ENCODE measurements at regions not wholly inside any gene's neighbourhood (a gene's known extent, or its start where the extent isn't known, plus 50 kb on each side); places are given as distances from the start of the nearest gene placed in this dataset.

DNA sequence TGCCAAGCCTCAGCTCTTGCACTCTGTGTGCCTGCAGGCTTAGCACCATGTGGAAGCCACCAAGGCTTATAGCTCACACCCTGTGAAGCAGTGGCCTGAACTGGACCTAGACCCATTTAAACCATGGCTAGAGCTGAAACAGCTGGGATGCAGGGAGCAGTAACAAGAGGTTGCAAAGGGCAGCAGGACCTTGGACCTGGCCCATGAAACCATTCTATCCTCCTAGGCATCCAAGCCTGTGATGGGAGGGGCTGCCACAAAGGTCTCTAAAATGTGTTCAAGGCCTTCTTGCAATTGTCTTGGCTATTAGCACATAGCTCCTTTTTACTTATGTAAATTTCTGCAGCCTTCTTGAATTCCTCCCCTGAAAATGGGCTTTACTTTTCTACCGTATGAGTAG lies 57.9 kb upstream of the NPAP1 start:
- TF ChIP-seq, protein P1, sequence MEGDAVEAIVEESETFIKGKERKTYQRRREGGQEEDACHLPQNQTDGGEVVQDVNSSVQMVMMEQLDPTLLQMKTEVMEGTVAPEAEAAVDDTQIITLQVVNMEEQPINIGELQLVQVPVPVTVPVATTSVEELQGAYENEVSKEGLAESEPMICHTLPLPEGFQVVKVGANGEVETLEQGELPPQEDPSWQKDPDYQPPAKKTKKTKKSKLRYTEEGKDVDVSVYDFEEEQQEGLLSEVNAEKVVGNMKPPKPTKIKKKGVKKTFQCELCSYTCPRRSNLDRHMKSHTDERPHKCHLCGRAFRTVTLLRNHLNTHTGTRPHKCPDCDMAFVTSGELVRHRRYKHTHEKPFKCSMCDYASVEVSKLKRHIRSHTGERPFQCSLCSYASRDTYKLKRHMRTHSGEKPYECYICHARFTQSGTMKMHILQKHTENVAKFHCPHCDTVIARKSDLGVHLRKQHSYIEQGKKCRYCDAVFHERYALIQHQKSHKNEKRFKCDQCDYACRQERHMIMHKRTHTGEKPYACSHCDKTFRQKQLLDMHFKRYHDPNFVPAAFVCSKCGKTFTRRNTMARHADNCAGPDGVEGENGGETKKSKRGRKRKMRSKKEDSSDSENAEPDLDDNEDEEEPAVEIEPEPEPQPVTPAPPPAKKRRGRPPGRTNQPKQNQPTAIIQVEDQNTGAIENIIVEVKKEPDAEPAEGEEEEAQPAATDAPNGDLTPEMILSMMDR (IDR thresholded peaks at IDR 0.05; ENCODE audit: poor library complexity, severe bottlenecking): no peak
- no peak for TF ChIP-seq REST (IDR thresholded peaks at IDR 0.05; ENCODE audit: borderline replicate concordance)
- TF ChIP-seq TAF1 (IDR thresholded peaks at IDR 0.05; ENCODE audit: low read depth): no peak
- no peak for TF ChIP-seq POLR2AphosphoS5 (IDR thresholded peaks at IDR 0.05)
- TF ChIP-seq EZH2 (IDR thresholded peaks at IDR 0.05; ENCODE audit: borderline replicate concordance, insufficient read depth, low read length, poor library complexity, severe bottlenecking): no peak
- no peak for TF ChIP-seq RAD21 (conservative IDR thresholded peaks at IDR 0.05)
- no peak for TF ChIP-seq EP300 (conservative IDR thresholded peaks at IDR 0.05; ENCODE audit: poor library complexity, severe bottlenecking)
- no peak for TF ChIP-seq MXI1 (conservative IDR thresholded peaks at IDR 0.05; ENCODE audit: poor library complexity, severe bottlenecking)
- no peak for TF ChIP-seq SMC3 (conservative IDR thresholded peaks at IDR 0.05; ENCODE audit: poor library complexity)

Data from neural cell (in vitro differentiated cells).